ENCODE measurements at regions not wholly inside any gene's neighbourhood (a gene's known extent, or its start where the extent isn't known, plus 50 kb on each side); places are given as distances from the start of the nearest gene placed in this dataset.

DNA sequence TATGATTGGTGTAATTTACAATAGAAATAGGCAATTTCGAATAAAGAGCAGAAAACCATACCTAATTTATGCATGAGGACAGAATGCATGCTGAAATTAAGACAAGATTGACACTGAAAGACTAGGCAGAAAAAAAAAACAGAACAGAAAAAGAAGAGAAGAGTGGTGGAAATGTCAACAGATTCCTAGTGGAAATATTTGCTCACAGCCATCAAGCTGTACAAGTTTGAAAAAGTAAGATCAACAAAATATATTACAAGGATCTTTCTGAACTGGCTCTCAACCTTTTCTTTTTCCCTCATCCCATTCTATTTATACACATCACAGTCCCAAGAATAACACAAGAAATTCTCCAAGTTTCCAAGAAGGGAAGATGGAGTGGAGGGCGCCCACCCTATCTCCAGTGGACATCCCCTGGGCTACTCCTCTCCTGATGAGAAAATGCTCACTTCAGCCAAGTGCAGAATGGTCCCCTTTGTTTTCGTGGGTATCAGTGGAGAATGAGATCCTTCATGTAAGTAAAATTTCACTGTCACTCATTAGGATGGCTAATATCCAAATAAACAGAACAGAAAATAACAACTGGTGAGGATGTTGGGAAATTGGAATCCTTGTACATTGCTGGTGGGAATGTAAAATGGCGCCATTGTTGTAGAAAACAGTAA lies 51.0 kb upstream of the ZNF532 start:
- no peaks in the 10 kb centered on the region for H3K9me3 Mint-ChIP-seq
- peaks cover under 1% of the 10 kb centered on the region for H3K4me1 Mint-ChIP-seq
- DNase-seq (ENCODE audit: low spot score in 2 of 2, unreplicated experiment in 2 of 2) = no peak
- H3K4me3 Mint-ChIP-seq = no peak overlapping the region
- TF ChIP-seq, protein P1, sequence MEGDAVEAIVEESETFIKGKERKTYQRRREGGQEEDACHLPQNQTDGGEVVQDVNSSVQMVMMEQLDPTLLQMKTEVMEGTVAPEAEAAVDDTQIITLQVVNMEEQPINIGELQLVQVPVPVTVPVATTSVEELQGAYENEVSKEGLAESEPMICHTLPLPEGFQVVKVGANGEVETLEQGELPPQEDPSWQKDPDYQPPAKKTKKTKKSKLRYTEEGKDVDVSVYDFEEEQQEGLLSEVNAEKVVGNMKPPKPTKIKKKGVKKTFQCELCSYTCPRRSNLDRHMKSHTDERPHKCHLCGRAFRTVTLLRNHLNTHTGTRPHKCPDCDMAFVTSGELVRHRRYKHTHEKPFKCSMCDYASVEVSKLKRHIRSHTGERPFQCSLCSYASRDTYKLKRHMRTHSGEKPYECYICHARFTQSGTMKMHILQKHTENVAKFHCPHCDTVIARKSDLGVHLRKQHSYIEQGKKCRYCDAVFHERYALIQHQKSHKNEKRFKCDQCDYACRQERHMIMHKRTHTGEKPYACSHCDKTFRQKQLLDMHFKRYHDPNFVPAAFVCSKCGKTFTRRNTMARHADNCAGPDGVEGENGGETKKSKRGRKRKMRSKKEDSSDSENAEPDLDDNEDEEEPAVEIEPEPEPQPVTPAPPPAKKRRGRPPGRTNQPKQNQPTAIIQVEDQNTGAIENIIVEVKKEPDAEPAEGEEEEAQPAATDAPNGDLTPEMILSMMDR (IDR thresholded peaks at IDR 0.05; ENCODE audit: unreplicated experiment) = no peak
- no peak overlapping the region for H3K27ac Mint-ChIP-seq
- H3K36me3 Mint-ChIP-seq = no peaks in the 10 kb centered on the region
- peaks cover 25% of the 10 kb centered on the region for H3K27me3 Mint-ChIP-seq (ENCODE audit: low read depth)

GRCh38 chr18:58814317-58814716 lies 50.4 kb upstream of the ZNF532 start:
- TF ChIP-seq, protein P1 (IDR thresholded peaks at IDR 0.05; ENCODE audit: unreplicated experiment) = no peak
- DNase-seq (ENCODE audit: low spot score in 2 of 2, unreplicated experiment in 2 of 2) = no peak
- no peak overlapping the region for H3K4me3 Mint-ChIP-seq
- H3K27ac Mint-ChIP-seq = no peak overlapping the region
- H3K4me1 Mint-ChIP-seq = peaks cover 6% of the 10 kb centered on the region
- no peaks in the 10 kb centered on the region for H3K36me3 Mint-ChIP-seq
- H3K9me3 Mint-ChIP-seq = no peaks in the 10 kb centered on the region
- H3K27me3 Mint-ChIP-seq (ENCODE audit: low read depth) = peaks cover 28% of the 10 kb centered on the region
